Gastroesophageal sphincter (tissue), 3 donors: ENCODE measurements at regions not wholly inside any gene's neighbourhood (a gene's known extent, or its start where the extent isn't known, plus 50 kb on each side); places are given as distances from the start of the nearest gene placed in this dataset.

ENCODE experiments used
- CTCF ChIP-seq, 4 experiments: fragments of 200-600 bp in 2 of 4; fragments of 450-650 bp in 2 of 4; sonication (generic) in 1 of 4; IDR thresholded peaks; one replicate each; pipeline ENCODE4 v1.5.1; 2017 to 2019; ENCODE audit warnings: antibody characterized with exemption in 4 of 4, mild to moderate bottlenecking in 2 of 4, moderate library complexity in 2 of 4
- POLR2A ChIP-seq, 2 donors: fragments of 450-650 bp; IDR thresholded peaks; one replicate each; pipeline ENCODE4 v1.6.1; 2017; ENCODE audit warnings: antibody characterized with exemption in 2 of 2, mild to moderate bottlenecking in 2 of 2, moderate library complexity in 1 of 2

GRCh38 chr6:147054158-147054557 is 150.1 kb upstream of the STXBP5 start:
- TF ChIP-seq POLR2A (IDR thresholded peaks at IDR 0.05) (no peak), CTCF (IDR thresholded peaks at IDR 0.05) (no peak)
